HG03565 (cell line): ENCODE measurements at regions not wholly inside any gene's neighbourhood (a gene's known extent, or its start where the extent isn't known, plus 50 kb on each side); places are given as distances from the start of the nearest gene placed in this dataset.
"Not testable (repeated sequence)": the region's sequence is repeated elsewhere in the genome, so short reads cannot be mapped to it uniquely, and the experiment has no call there.

Experiments used
- ATAC-seq: cut with Tn5 transposase; IDR thresholded peaks from one replicate; pipeline ENCODE4 v1.9.1; 2021; ENCODE audit warnings: mild to moderate bottlenecking, moderate library complexity; ENCODE audit not compliant: unreplicated experiment

GRCh38 chr5:171541341-171541776, 121.9 kb downstream of the FGF18 start:
- ATAC-seq = no peak

- ATAC-seq = no peak
Measured at GRCh38 chr5:171542525-171543140, 123.2 kb downstream of the FGF18 start.

GRCh38 chr5:171543148-171543815, 123.8 kb downstream of the FGF18 start:
- ATAC-seq = no peak

GRCh38 chr5:171544913-171545765, 125.7 kb downstream of the FGF18 start:
- no peak for ATAC-seq

- no peak for ATAC-seq
Measured at GRCh38 chr5:171549274-171549673, 129.8 kb downstream of the FGF18 start.

- ATAC-seq = not testable (repeated sequence)
Measured at GRCh38 chr5:171553817-171554216, 134.4 kb downstream of the FGF18 start.

GRCh38 chr5:171555160-171555559, 135.7 kb downstream of the FGF18 start:
- no peak for ATAC-seq

GRCh38 chr5:171562822-171563221, 143.4 kb downstream of the FGF18 start:
- no peak for ATAC-seq

GRCh38 chr5:171568389-171568788, 148.9 kb downstream of the FGF18 start:
- ATAC-seq = no peak

GRCh38 chr5:171569065-171569712, 149.7 kb downstream of the FGF18 start:
- no peak for ATAC-seq

GRCh38 chr5:171570244-171570825, 150.9 kb downstream of the FGF18 start:
- ATAC-seq = no peak

GRCh38 chr5:171571663-171572062, 152.2 kb downstream of the FGF18 start:
- no peak for ATAC-seq

- no peak for ATAC-seq
Measured at GRCh38 chr5:171573021-171573420, 153.6 kb downstream of the FGF18 start.

- no peak for ATAC-seq
Measured at GRCh38 chr5:171573451-171574225, 154.2 kb downstream of the FGF18 start.

- ATAC-seq = no peak
Measured at GRCh38 chr5:171574376-171574775, 154.9 kb downstream of the FGF18 start.

- no peak for ATAC-seq
Measured at GRCh38 chr5:171575386-171575785, 155.9 kb downstream of the FGF18 start.

GRCh38 chr5:171575808-171576207, 156.4 kb downstream of the FGF18 start:
- no peak for ATAC-seq

GRCh38 chr5:171577042-171577758, 157.8 kb downstream of the FGF18 start:
- no peak for ATAC-seq

- no peak for ATAC-seq
Measured at GRCh38 chr5:171578049-171578828, 158.8 kb downstream of the FGF18 start.
